Cerebellar nuclear complex (tissue), 1 donor: ENCODE measurements at regions not wholly inside any gene's neighbourhood (a gene's known extent, or its start where the extent isn't known, plus 50 kb on each side); places are given as distances from the start of the nearest gene placed in this dataset.
"Not testable (repeated sequence)": the region's sequence is repeated elsewhere in the genome, so short reads cannot be mapped to it uniquely, and the experiment has no call there.

Source experiments
- DNase-seq, 2 experiments: peaks; one replicate each; lab custom pipeline; 2025; lab: John Stamatoyannopoulos, UW

- no peak for DNase-seq
Measured at GRCh38 chr13:80551650-80552497, 210.9 kb upstream of the SPRY2 start.

GRCh38 chr13:80550971-80551441 lies 210.1 kb upstream of the SPRY2 start:
- peak; percentile 44 to 78 for DNase-seq

- no peak for DNase-seq
Measured at GRCh38 chr13:80548915-80549314, 208.0 kb upstream of the SPRY2 start.

GRCh38 chr13:80547885-80548825 lies 207.2 kb upstream of the SPRY2 start:
- DNase-seq, result no peak

GRCh38 chr13:80547341-80547740 lies 206.4 kb upstream of the SPRY2 start:
- no peak for DNase-seq

- DNase-seq, result no peak
Measured at GRCh38 chr13:80533175-80533574, 192.2 kb upstream of the SPRY2 start.

GRCh38 chr13:80530902-80531301 lies 190.0 kb upstream of the SPRY2 start:
- no peak for DNase-seq

- no peak for DNase-seq
Measured at GRCh38 chr13:80530191-80530590, 189.3 kb upstream of the SPRY2 start.

- DNase-seq, result no peak
Measured at GRCh38 chr13:80529734-80530133, 188.8 kb upstream of the SPRY2 start.

GRCh38 chr13:80528733-80529132 lies 187.8 kb upstream of the SPRY2 start:
- no peak for DNase-seq

- DNase-seq, result no peak
Measured at GRCh38 chr13:80527400-80527799, 186.5 kb upstream of the SPRY2 start.

- DNase-seq, result no peak
Measured at GRCh38 chr13:80524447-80525215, 183.7 kb upstream of the SPRY2 start.

- DNase-seq, result no peak
Measured at GRCh38 chr13:80523134-80523533, 182.2 kb upstream of the SPRY2 start.

- not testable (repeated sequence) for DNase-seq
Measured at GRCh38 chr13:80522463-80522862, 181.5 kb upstream of the SPRY2 start.

GRCh38 chr13:80516818-80517348 lies 176.0 kb upstream of the SPRY2 start:
- DNase-seq, result no peak

GRCh38 chr13:80515296-80515695 lies 174.4 kb upstream of the SPRY2 start:
- no peak for DNase-seq

- DNase-seq, result no peak
Measured at GRCh38 chr13:80513196-80513595, 172.3 kb upstream of the SPRY2 start.

GRCh38 chr13:80510686-80511085 lies 169.8 kb upstream of the SPRY2 start:
- DNase-seq, result no peak

GRCh38 chr13:80509264-80509663 lies 168.3 kb upstream of the SPRY2 start:
- no peak for DNase-seq

- no peak for DNase-seq
Measured at GRCh38 chr13:80508031-80508430, 167.1 kb upstream of the SPRY2 start.

- no peak for DNase-seq
Measured at GRCh38 chr13:80504453-80504852, 163.5 kb upstream of the SPRY2 start.

GRCh38 chr13:80502359-80502758 lies 161.4 kb upstream of the SPRY2 start:
- no peak for DNase-seq
